Endodermal cell (in vitro differentiated cells): ENCODE measurements at regions not wholly inside any gene's neighbourhood (a gene's known extent, or its start where the extent isn't known, plus 50 kb on each side); places are given as distances from the start of the nearest gene placed in this dataset.

ENCODE experiments used
- DNase-seq: peaks from one replicate; pipeline ENCODE4 v3.0.0-alpha.2; 2017
- H3K27ac ChIP-seq: 2 replicates; pipeline ENCODE4 v1.5.1; 2013; ENCODE audit warnings: mild to moderate bottlenecking, low read depth, low read length, moderate library complexity
- H3K27me3 ChIP-seq: 2 replicates; pipeline ENCODE4 v1.6.1; 2013; ENCODE audit warnings: mild to moderate bottlenecking, low read length, moderate library complexity; ENCODE audit not compliant: insufficient read depth, control insufficient read depth, poor library complexity, severe bottlenecking
- H3K36me3 ChIP-seq: 2 replicates; pipeline ENCODE4 v1.7.0; 2013; ENCODE audit warnings: mild to moderate bottlenecking, low read length, moderate library complexity; ENCODE audit not compliant: control insufficient read depth, insufficient read depth
- H3K4me1 ChIP-seq: one replicate; pipeline ENCODE4 v1.7.0; 2013; ENCODE audit warnings: low read length; ENCODE audit not compliant: control insufficient read depth, insufficient read depth
- H3K4me3 ChIP-seq: 2 replicates; pipeline ENCODE4 v1.5.1; 2013; ENCODE audit warnings: mild to moderate bottlenecking, low read length, moderate library complexity
- H3K9ac ChIP-seq: 2 replicates; pipeline ENCODE4 v1.6.1; 2013; ENCODE audit warnings: mild to moderate bottlenecking, low read length, moderate library complexity; ENCODE audit not compliant: poor library complexity, severe bottlenecking; ENCODE audit errors: extremely low read depth
- H3K9me3 ChIP-seq: 2 replicates; pipeline ENCODE4 v1.6.1; 2013; ENCODE audit warnings: mild to moderate bottlenecking, low read length, moderate library complexity; ENCODE audit not compliant: control insufficient read depth
- H3K27ac Mint-ChIP-seq: 2 replicates; pipeline ENCODE4 v1.8.0; 2020; ENCODE audit warnings: mixed read lengths
- H3K27me3 Mint-ChIP-seq: 2 replicates; pipeline ENCODE4 v1.8.0; 2021; ENCODE audit warnings: mild to moderate bottlenecking, mixed read lengths; ENCODE audit not compliant: insufficient read depth
- H3K36me3 Mint-ChIP-seq: 2 replicates; pipeline ENCODE4 v1.8.0; 2020; ENCODE audit warnings: low read depth, mixed read lengths
- H3K4me1 Mint-ChIP-seq: 2 replicates; pipeline ENCODE4 v1.8.0; 2020; ENCODE audit warnings: mixed read lengths
- H3K4me3 Mint-ChIP-seq: 2 replicates; pipeline ENCODE4 v1.8.0; 2020; ENCODE audit warnings: mild to moderate bottlenecking, moderate library complexity, mixed read lengths
- H3K9me3 Mint-ChIP-seq: 2 replicates; pipeline ENCODE4 v1.8.0; 2020; ENCODE audit warnings: mild to moderate bottlenecking, mixed read lengths
- CTCF ChIP-seq: fragments of 200-600 bp; sonication (generic); conservative IDR thresholded peaks from 2 replicates; pipeline ENCODE4 v1.5.0; 2021; ENCODE audit warnings: antibody characterized with exemption, mild to moderate bottlenecking
- WGBS, 2 experiments: methylation state at CpG; one replicate each; pipeline versions ENCODE4 v1.1.5 to v1.1.7; 2013; ENCODE audit warnings: missing lambda C conversion rate in 2 of 2, mixed read lengths in 1 of 2; ENCODE audit not compliant: insufficient coverage in 1 of 2, insufficient read length in 1 of 2; 5-methylcytosine and 5-hydroxymethylcytosine counted together

GRCh38 chr9:127556871-127557270, 55.2 kb upstream of the STXBP1 start:
- peaks cover 15% of the 10 kb centered on the region for H3K4me1 ChIP-seq
- TF ChIP-seq CTCF: no peak
- 92 to 94% methylated on average over 3 to 4 of the region's 4 CpGs for WGBS, 2 experiments
- H3K4me1 Mint-ChIP-seq: peaks cover 4% of the 10 kb centered on the region
- no peak overlapping the region for H3K4me3 Mint-ChIP-seq
- no peak for DNase-seq
- no peaks in the 10 kb centered on the region for H3K9me3 Mint-ChIP-seq
- no peaks in the 10 kb centered on the region for H3K27me3 ChIP-seq
- no peak overlapping the region for H3K4me3 ChIP-seq
- H3K9ac ChIP-seq: no peak overlapping the region
- H3K27me3 Mint-ChIP-seq: no peaks in the 10 kb centered on the region
- peak overlapping the region; percentile 83 for H3K27ac ChIP-seq
- H3K9me3 ChIP-seq: no peaks in the 10 kb centered on the region
- no peaks in the 10 kb centered on the region for H3K36me3 Mint-ChIP-seq
- H3K36me3 ChIP-seq: no peaks in the 10 kb centered on the region
- H3K27ac Mint-ChIP-seq: no peak overlapping the region

GRCh38 chr9:127557466-127557869, 54.6 kb upstream of the STXBP1 start:
- no peak for DNase-seq

GRCh38 chr9:127557998-127558546, 54.0 kb upstream of the STXBP1 start:
- H3K36me3 ChIP-seq: no peaks in the 10 kb centered on the region
- DNase-seq: no peak
- Mint-ChIP-seq H3K4me3 (no peak overlapping the region), H3K27me3 (no peaks in the 10 kb centered on the region), H3K27ac (peak overlapping the region; percentile 30), H3K4me1 (peaks cover 4% of the 10 kb centered on the region), H3K36me3 (peaks cover 8% of the 10 kb centered on the region), H3K9me3 (no peaks in the 10 kb centered on the region)
- H3K9ac ChIP-seq: no peak overlapping the region
- no peak overlapping the region for H3K4me3 ChIP-seq
- H3K9me3 ChIP-seq: no peaks in the 10 kb centered on the region
- TF ChIP-seq CTCF: no peak
- WGBS, 2 experiments: 74 to 85% methylated on average over 10 to 11 of the region's 11 CpGs
- H3K27me3 ChIP-seq: no peaks in the 10 kb centered on the region
- H3K27ac ChIP-seq: peak overlapping the region; percentile 83
- peaks cover 15% of the 10 kb centered on the region for H3K4me1 ChIP-seq

More at GRCh38 chr9:127557466-127557869, 54.6 kb upstream of the STXBP1 start:
- Mint-ChIP-seq H3K36me3 (peaks cover 2% of the 10 kb centered on the region), H3K27ac (no peak overlapping the region), H3K4me1 (peaks cover 4% of the 10 kb centered on the region), H3K27me3 (no peaks in the 10 kb centered on the region), H3K9me3 (no peaks in the 10 kb centered on the region), H3K4me3 (no peak overlapping the region)
- peaks cover 15% of the 10 kb centered on the region for H3K4me1 ChIP-seq
- H3K27me3 ChIP-seq: no peaks in the 10 kb centered on the region
- no peak overlapping the region for H3K4me3 ChIP-seq
- peak overlapping the region; percentile 83 for H3K27ac ChIP-seq
- 61 to 82% methylated on average over 4 to 5 of the region's 5 CpGs for WGBS, 2 experiments
- no peaks in the 10 kb centered on the region for H3K36me3 ChIP-seq
- H3K9me3 ChIP-seq: no peaks in the 10 kb centered on the region
- no peak overlapping the region for H3K9ac ChIP-seq
- TF ChIP-seq CTCF: no peak
